Inflammatory macrophage treated with lipopolysaccharide for 1 hour (primary cell): ENCODE measurements at regions not wholly inside any gene's neighbourhood (a gene's known extent, or its start where the extent isn't known, plus 50 kb on each side); places are given as distances from the start of the nearest gene placed in this dataset.
"Not testable (repeated sequence)": the region's sequence is repeated elsewhere in the genome, so short reads cannot be mapped to it uniquely, and the experiment has no call there.

Source experiments
- DNase-seq, 2 donors: peaks; one replicate each; pipeline ENCODE4 v3.0.0-alpha.2; 2020 to 2022

DNA sequence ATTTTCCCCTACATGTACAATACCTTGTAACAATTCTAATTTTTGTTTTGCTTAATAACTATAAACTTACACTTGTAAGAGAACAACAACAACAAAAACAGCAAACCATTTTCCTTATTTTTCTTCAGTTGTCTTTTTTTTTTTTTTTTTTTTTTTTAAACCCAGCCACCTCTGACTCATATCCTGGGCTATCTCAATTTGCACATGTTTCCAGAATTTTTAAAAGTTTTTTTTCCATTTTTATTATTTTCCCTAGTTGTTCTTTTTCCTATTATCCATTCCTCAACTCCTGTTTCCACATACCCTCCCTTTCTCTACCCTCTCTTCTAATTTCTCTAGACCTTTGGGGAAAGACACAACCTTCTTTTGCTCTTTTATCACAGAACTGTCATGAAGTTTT, 112.5 kb downstream of the EFEMP1 start:
- no peak for DNase-seq

- no peak for DNase-seq
Observed at GRCh38 chr2:55810622-55811020, 113.0 kb downstream of the EFEMP1 start.

GRCh38 chr2:55809875-55810621, 113.5 kb downstream of the EFEMP1 start:
- DNase-seq = no peak

- DNase-seq = no peak
Observed at GRCh38 chr2:55807900-55808299, 114.3 kb upstream of the PNPT1 start.

DNA sequence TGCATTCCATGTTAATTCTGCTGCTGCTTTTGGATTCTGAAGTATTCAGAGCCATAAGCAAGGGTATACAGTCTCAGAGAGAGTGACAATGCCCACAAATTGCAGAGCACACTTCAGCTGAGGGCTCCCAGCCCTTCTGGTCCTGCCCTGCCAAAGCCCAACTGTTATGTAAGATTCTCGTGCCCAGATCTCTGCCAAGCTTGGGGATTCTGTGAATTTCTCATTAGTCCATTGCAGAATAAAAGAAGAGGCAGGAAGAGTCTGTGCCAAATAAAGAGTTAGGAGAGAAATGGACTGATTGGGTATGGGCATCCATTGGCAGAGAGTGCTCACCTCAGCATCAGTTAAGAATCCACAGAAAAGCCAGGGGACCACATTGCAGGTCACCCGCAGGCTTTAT, 112.0 kb upstream of the PNPT1 start:
- no peak for DNase-seq

DNA sequence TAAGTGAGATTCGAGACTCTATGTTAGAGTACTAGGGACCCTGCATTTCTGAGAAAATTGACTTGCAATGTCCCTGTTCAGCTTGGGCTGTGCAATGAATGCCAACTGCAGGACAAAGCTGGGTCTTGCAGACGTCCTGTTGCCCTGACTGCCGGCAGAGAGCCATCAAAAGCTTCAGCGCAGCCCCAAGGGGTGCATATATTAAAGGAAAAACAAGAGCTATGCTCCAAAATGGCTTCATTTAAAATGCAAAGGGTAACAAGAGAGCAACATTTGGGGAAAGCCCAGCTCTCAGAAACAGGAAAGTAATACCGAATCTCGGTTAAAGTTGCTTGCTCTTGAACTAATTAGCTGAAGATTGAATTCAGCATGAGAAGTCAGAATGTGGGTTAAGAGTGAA, 110.9 kb upstream of the PNPT1 start:
- no peak for DNase-seq

DNA sequence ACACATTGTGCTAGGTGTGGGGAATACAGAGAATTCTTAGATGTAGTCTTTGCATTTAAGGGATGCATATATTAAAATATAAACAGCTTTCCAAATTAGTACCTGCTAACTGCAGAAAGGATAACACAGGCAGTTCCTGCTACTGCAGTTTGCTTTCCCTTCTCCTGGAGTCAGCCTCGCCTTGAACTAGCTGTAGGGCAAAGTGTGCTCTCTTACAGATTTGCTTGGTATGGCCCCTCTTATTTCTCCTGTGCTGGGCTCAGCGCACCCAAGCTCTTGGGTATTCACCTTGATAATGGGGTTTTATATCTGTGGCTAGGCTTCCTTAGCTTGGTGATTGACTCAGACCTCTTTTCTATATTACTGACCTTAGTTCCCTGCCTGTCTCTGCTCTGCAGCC, 108.4 kb upstream of the PNPT1 start:
- DNase-seq = no peak

- DNase-seq = no peak
Observed at GRCh38 chr2:55801436-55801835, 107.8 kb upstream of the PNPT1 start.

- not testable (repeated sequence) for DNase-seq
Observed at GRCh38 chr2:55799624-55800023, 106.0 kb upstream of the PNPT1 start.

DNA sequence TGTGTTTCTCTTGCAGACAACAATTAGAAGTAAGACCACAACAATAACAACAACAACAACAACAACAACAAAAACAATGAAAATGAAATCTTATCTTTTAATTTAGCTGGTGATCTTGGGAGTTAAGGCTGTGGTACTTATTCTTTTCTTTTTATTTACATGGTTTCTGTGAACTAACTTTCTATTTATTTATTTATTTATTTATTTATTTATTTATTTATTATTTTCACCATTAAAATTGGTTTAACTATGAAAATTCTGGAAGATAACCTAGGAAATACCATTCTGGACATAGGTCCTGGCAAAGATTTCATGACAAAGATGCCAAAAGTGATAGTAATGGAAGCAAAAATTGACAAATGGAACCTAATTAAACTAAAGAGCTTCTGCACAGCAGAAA, 102.5 kb upstream of the PNPT1 start:
- no peak for DNase-seq

GRCh38 chr2:55793602-55794001, 100.0 kb upstream of the PNPT1 start:
- DNase-seq = not testable (repeated sequence)

- no peak for DNase-seq
Observed at GRCh38 chr2:55786280-55786679, 92.6 kb upstream of the PNPT1 start.

DNA sequence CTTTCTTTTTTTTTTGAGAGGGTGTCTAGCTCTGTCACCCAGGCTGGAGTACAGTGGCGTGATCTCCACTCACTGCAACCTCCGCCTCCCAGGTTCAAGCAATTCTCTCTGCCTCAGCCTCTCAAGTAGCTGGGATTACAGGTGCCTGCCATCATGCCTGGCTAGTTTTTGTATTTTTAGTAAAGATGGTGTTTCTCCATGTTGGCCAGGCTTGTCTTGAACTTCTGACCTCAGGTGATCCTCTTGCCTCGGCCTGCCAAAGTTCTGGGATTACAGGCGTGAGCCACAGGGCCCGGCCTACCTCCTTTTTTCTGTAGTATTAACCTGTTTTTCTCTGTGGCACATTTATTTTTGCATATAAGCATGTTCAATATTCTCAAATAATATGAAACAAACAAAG, 90.1 kb upstream of the PNPT1 start:
- not testable (repeated sequence) for DNase-seq

- DNase-seq = no peak
Observed at GRCh38 chr2:55782528-55783173, 89.0 kb upstream of the PNPT1 start.

GRCh38 chr2:55781542-55781941, 87.9 kb upstream of the PNPT1 start:
- no peak for DNase-seq

DNA sequence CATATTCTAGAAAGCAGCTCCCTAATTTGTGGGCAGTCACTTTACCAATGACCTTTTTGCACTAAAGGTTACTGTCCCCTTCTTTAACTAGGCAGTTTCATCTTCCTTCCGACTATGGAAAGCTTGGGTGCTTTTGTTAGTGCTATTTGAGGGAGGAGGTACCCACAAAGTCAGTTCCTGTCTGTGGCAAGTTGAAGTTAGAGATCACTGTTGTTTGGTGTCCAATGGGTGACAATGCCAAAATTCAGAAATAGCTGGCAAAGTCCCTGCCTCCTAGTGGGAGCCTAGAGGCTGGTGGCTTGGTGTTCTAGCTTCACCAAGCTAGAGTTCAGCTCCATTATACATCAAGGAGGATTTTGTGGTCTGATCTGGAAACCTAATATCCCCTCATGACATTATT, 87.1 kb upstream of the PNPT1 start:
- DNase-seq = no peak

GRCh38 chr2:55779459-55780421, 86.1 kb upstream of the PNPT1 start:
- DNase-seq = no peak

DNA sequence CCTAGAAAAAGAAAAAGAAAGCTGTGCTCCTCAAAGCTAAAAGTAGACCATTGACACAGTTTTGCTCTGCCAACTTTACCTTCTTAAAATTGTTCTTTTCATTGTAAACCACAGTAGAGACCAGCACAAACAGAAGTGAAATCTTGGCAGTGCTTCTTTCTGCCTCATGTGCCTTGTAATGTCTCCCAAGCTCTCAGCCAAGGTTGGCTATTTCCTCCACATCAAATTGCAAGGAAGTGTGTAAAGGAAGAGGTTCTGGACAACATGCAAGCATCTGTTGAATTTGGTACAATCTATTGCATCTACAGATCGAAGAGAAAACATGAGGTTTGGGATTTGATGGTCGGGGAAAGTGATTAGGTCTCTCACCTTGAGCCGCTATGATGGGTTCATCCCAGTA, 83.3 kb upstream of the PNPT1 start:
- no peak for DNase-seq

DNA sequence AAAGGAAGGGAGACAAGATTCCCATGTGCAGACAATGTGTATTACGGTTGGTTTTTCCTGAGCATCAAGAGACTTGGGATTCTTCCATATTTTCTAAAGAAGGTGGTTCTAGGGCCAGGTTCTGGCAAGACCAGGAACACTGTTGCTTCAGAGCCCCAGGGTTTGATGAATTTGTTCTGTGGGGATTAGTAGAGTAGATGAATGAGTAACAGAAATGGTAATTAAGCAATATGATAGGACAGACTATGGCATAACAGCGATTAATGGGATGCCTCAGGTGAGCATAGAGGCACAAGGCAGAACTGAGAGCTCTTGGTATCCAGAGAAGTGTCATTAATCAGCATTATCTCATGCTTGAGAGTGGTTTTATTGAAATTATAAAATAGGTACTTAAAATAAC, 82.8 kb upstream of the PNPT1 start:
- no peak for DNase-seq

GRCh38 chr2:55775828-55776227, 82.2 kb upstream of the PNPT1 start:
- DNase-seq = no peak

- DNase-seq = not testable (repeated sequence)
Observed at GRCh38 chr2:55773651-55774050, 80.0 kb upstream of the PNPT1 start.

DNA sequence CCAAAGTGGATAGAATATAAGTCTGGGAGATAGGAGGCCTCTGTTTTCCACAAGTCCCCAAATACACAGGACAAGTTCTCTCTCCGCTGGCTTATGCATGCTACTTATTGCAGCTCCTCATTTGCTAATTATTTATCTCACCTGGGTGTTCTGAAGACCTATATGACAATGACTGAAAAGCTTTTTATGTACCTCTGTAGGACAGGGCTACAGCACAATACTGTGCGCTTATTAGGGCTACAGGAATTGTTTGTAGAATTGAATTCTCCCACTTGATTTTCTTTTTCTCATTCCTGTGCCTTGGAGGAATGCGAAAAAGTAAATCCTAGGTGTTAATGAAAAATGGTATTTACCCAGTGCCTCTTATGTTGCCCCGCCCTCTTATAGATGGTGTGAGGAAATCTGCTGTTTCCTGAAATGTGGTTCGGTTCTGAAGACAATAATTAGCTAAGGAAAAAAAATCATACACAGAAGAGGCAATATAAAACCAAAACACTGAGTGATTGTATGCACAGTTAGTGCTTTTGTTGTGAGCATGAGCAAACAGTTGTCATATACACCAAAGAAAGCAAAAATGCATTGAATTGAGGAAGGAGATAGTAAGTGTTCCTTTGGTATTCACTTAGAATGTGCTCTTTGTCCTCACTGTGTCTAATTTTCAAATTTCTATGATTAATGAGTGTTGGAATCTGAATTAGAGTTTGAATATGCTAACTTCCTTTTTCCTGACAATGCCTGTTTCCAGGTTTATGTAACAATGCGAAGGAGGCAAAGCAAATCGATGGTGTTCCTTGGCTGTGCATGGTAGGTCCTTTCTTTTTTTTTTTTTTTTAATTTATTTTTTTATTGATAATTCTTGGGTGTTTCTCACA, 78.7 kb upstream of the PNPT1 start:
- no peak for DNase-seq

DNA sequence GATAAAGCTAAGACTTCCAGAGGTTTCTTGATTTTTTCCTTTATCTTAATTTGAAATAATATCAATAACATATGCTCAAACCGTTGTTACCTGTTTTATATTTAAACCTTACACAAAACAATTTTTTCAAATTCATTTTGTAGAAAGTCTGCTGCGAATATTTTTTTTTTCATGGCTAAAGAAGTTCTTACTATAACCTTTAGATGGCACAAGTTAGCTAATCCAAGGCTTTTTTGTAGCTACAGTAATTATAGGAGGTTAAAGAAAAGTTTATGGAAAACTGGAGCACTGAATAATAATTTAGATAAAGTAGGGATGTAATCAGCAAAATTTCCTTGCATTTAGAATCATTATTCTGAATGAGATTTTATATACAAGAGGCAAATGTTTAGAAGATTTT, 78.0 kb upstream of the PNPT1 start:
- peak; percentile 5 to 9 for DNase-seq
